ENCODE measurements at regions not wholly inside any gene's neighbourhood (a gene's known extent, or its start where the extent isn't known, plus 50 kb on each side); places are given as distances from the start of the nearest gene placed in this dataset.

GRCh38 chr4:31923634-31924033 lies 1203.5 kb downstream of the PCDH7 start:
- WGBS (ENCODE audit: insufficient coverage, low coverage, low lambda C conversion rate, missing lambda C conversion rate) = 78% methylated on average over 4 of the region's 4 CpGs
- Histone ChIP-seq H3K27me3 (no peaks in the 10 kb centered on the region), H3K36me3 (no peaks in the 10 kb centered on the region), H3K4me1 (no peaks in the 10 kb centered on the region), H3K4me3 (no peak overlapping the region), H3K9me3 (peaks cover 0 to 3% (median 0%) of the 10 kb centered on the region in 4 donors), H3K27ac (no peak overlapping the region)
- TF ChIP-seq POLR2A (IDR thresholded peaks at IDR 0.05) (no peak), CTCF (IDR thresholded peaks at IDR 0.05) (no peak)
- no peak for ATAC-seq
- DNase-seq = no peak
- intact Hi-C loops (cut with DNase I) = no loop called here

- Histone ChIP-seq H3K27me3 (no peaks in the 10 kb centered on the region), H3K4me3 (no peak overlapping the region), H3K9me3 (no peaks in the 10 kb centered on the region), H3K4me1 (no peaks in the 10 kb centered on the region), H3K27ac (no peak overlapping the region), H3K36me3 (no peaks in the 10 kb centered on the region)
- WGBS (ENCODE audit: insufficient coverage, low coverage, low lambda C conversion rate, missing lambda C conversion rate) = 13% methylated on average over 1 of the region's 1 CpG
- TF ChIP-seq CTCF (IDR thresholded peaks at IDR 0.05) (no peak), POLR2A (IDR thresholded peaks at IDR 0.05) (no peak)
- intact Hi-C loops (cut with DNase I) = no loop called here
- no peak for DNase-seq
- ATAC-seq = no peak
Observed at GRCh38 chr4:31929676-31930345, 1209.6 kb downstream of the PCDH7 start.

- DNase-seq (no peak), ATAC-seq (no peak)
- intact Hi-C loops (cut with DNase I) = no loop called here
Observed at GRCh38 chr4:31946456-31946855, 1226.3 kb downstream of the PCDH7 start.

GRCh38 chr4:31947101-31947500 lies 1226.9 kb downstream of the PCDH7 start:
- WGBS (ENCODE audit: insufficient coverage, low coverage, low lambda C conversion rate, missing lambda C conversion rate) = no CpG with 5 or more reads among the region's 1 CpG
- no peak for TF ChIP-seq POLR2A (IDR thresholded peaks at IDR 0.05)
- TF ChIP-seq CTCF (IDR thresholded peaks at IDR 0.05) = no peak
- ATAC-seq (no peak), DNase-seq (no peak)
- Histone ChIP-seq H3K4me3 (no peak overlapping the region), H3K36me3 (no peaks in the 10 kb centered on the region), H3K27me3 (no peaks in the 10 kb centered on the region), H3K9me3 (no peaks in the 10 kb centered on the region), H3K27ac (no peak overlapping the region), H3K4me1 (no peaks in the 10 kb centered on the region)
- intact Hi-C loops (cut with DNase I) = no loop called here

More at GRCh38 chr4:31946456-31946855, 1226.3 kb downstream of the PCDH7 start:
- H3K27me3 ChIP-seq = no peaks in the 10 kb centered on the region
- no peaks in the 10 kb centered on the region for H3K36me3 ChIP-seq
- H3K27ac ChIP-seq = no peak overlapping the region
- no peaks in the 10 kb centered on the region for H3K9me3 ChIP-seq
- no peaks in the 10 kb centered on the region for H3K4me1 ChIP-seq
- TF ChIP-seq POLR2A (IDR thresholded peaks at IDR 0.05) (no peak), CTCF (IDR thresholded peaks at IDR 0.05) (no peak)
- 0% methylated on average over 1 of the region's 3 CpGs for WGBS (ENCODE audit: insufficient coverage, low coverage, low lambda C conversion rate, missing lambda C conversion rate)
- no peak overlapping the region for H3K4me3 ChIP-seq

Measured in right lobe of liver (tissue), 6 donors.